ENCODE measurements at regions not wholly inside any gene's neighbourhood (a gene's known extent, or its start where the extent isn't known, plus 50 kb on each side); places are given as distances from the start of the nearest gene placed in this dataset.
"Not testable (repeated sequence)": the region's sequence is repeated elsewhere in the genome, so short reads cannot be mapped to it uniquely, and the experiment has no call there.

DNA sequence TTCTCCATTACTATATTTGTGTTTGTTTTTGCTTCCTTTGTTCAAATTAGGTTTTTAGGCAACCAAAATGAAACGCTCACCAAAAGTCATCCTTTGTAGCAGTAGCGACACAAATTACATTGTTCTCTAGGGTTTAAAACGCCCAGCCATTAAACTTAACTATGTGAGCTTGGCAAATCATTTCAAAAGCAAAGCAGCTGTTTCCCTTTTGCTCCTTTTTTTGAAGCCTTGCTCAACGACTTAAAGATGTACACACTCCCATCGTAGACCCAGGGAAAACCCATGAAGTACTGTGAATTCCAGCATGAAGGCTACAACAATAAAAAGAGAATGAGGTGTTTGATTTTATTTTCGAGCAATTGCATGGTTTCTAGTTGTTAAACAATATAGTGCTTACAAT is 106.7 kb downstream of the RAP2A start:
- FAIRE-seq (no peak), DNase-seq (ENCODE audit: low read depth) (no peak)
- TF ChIP-seq, protein P1, sequence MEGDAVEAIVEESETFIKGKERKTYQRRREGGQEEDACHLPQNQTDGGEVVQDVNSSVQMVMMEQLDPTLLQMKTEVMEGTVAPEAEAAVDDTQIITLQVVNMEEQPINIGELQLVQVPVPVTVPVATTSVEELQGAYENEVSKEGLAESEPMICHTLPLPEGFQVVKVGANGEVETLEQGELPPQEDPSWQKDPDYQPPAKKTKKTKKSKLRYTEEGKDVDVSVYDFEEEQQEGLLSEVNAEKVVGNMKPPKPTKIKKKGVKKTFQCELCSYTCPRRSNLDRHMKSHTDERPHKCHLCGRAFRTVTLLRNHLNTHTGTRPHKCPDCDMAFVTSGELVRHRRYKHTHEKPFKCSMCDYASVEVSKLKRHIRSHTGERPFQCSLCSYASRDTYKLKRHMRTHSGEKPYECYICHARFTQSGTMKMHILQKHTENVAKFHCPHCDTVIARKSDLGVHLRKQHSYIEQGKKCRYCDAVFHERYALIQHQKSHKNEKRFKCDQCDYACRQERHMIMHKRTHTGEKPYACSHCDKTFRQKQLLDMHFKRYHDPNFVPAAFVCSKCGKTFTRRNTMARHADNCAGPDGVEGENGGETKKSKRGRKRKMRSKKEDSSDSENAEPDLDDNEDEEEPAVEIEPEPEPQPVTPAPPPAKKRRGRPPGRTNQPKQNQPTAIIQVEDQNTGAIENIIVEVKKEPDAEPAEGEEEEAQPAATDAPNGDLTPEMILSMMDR (IDR thresholded peaks at IDR 0.05; ENCODE audit: insufficient read depth, low read length, severe bottlenecking) = no peak
- no peaks in the 10 kb centered on the region for H3K36me3 ChIP-seq (ENCODE audit: control insufficient read depth, insufficient read depth, low read length)
- no peak overlapping the region for H3K4me3 ChIP-seq (ENCODE audit: low read depth, low read length)
- H3K27me3 ChIP-seq (ENCODE audit: control insufficient read depth, insufficient read depth, low read length) = no peaks in the 10 kb centered on the region

DNA sequence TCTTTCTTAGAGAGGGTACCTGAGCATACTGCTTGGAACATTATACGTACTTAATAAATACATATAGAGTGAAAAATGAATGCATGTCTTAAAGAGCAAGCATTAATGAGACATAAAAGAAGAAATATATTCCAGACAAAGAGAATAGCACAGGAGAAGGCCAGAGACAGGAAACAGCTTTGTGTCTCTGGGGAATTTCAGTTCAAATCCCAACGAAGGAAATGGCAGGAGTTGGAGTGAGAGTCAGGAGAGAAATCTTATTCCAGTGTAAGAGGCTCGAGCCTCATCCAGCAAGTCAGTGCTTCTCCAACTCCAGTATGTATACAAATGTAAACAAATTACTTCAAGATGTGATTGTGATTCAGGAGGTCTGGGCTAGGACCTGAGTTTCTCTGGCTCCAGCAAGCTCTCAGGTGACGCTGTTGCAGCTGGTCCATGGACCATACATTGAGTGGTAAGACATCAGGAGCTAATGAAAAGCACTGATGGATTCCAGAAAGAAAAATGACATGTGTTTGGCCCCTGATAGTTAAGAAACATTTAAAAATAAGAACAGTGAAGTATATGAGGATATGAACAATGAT is 108.2 kb downstream of the RAP2A start:
- H3K36me3 ChIP-seq (ENCODE audit: control insufficient read depth, insufficient read depth, low read length) = no peaks in the 10 kb centered on the region
- TF ChIP-seq, protein P1 (IDR thresholded peaks at IDR 0.05; ENCODE audit: insufficient read depth, low read length, severe bottlenecking) = no peak
- FAIRE-seq (no peak), DNase-seq (ENCODE audit: low read depth) (no peak)
- H3K4me3 ChIP-seq (ENCODE audit: low read depth, low read length) = no peak overlapping the region
- no peaks in the 10 kb centered on the region for H3K27me3 ChIP-seq (ENCODE audit: control insufficient read depth, insufficient read depth, low read length)

DNA sequence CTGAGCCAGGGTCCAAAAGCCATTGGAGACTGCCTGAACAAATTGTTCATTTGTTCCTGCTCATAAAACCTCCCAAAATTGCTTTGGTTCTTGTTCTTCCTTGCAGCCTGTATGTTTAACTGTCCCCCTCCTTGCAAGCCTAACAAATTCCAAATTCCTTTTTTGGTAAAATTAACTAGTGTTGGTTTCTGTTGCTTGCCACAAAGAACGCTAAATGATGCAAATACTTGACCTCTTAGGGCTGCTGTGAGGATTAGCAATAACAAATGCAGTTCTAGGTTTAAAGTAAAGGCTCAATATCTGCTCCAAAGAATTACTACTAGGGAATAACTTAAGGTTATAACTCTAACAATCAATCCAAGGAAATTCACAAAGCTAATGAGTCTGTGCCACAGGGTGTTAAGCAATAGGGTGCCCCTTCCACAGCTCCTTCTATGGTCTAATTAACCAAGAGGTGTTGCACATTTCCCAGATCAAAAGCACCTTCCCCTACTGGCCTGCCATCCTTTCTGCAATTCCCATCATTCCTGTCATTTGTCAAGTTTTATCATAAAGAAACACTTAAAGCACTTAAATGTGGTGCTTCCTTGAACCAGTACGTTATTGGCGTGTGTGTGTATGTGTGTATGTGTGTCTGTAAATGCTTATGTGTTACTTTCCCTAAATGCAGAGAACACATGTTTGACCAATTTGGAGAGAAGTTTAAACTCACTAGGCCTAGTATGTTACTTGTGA is 110.2 kb downstream of the RAP2A start:
- TF ChIP-seq, protein P1 (IDR thresholded peaks at IDR 0.05; ENCODE audit: insufficient read depth, low read length, severe bottlenecking) = no peak
- H3K27me3 ChIP-seq (ENCODE audit: control insufficient read depth, insufficient read depth, low read length) = no peaks in the 10 kb centered on the region
- H3K36me3 ChIP-seq (ENCODE audit: control insufficient read depth, insufficient read depth, low read length) = no peaks in the 10 kb centered on the region
- no peak overlapping the region for H3K4me3 ChIP-seq (ENCODE audit: low read depth, low read length)
- DNase-seq (ENCODE audit: low read depth) = no peak
- FAIRE-seq = no peak

DNA sequence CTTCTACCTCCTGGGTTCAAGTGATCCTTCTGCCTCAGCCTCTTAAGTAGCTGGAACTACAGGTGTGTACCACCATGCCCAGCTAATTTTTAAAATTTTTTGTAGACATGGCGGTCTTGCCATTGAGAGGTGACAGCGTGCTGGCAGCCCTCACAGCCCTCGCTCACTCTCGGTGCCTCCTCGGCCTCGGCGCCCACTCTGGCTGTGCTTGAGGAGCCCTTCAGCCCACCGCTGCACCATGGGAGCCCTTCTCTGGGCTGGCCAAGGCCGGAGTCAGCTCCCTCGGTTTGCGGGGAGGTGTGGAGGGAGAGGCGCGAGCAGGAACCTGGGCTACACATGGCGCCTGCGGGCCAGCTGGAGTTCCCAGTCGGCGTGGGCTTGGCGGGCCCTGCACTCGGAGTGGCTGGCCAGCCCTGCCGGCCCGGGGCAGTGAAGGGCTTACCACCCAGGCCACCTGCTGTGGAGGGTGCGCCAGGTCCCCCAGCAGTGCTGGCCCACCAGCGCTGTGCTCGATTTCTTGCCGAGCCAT is 111.1 kb downstream of the RAP2A start:
- not testable (repeated sequence) for H3K27me3 ChIP-seq (ENCODE audit: control insufficient read depth, insufficient read depth, low read length); FAIRE-seq; H3K4me3 ChIP-seq (ENCODE audit: low read depth, low read length); DNase-seq (ENCODE audit: low read depth); H3K36me3 ChIP-seq (ENCODE audit: control insufficient read depth, insufficient read depth, low read length)

DNA sequence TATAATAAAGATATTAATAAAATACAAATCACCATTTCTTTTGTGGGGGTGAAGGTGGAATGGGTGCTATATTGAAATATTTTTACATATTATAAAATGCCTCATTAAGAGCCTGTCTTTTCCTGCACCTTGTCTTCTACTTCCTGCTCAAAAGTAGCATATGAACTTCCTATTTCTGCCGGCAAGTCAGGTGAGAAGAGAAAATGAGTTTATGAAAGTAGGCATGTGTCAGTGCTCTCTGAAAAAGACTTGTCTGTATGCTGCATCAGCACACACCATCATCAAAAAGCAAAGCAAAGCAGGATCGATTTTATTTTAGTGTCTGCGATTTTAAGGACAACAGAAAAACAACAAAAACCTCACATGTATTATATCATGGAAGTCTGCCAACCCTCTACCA is 114.2 kb downstream of the RAP2A start:
- FAIRE-seq = no peak
- no peaks in the 10 kb centered on the region for H3K27me3 ChIP-seq (ENCODE audit: control insufficient read depth, insufficient read depth, low read length)
- no peak for DNase-seq (ENCODE audit: low read depth)
- no peaks in the 10 kb centered on the region for H3K36me3 ChIP-seq (ENCODE audit: control insufficient read depth, insufficient read depth, low read length)
- TF ChIP-seq, protein P1 (IDR thresholded peaks at IDR 0.05; ENCODE audit: insufficient read depth, low read length, severe bottlenecking) = no peak
- H3K4me3 ChIP-seq (ENCODE audit: low read depth, low read length) = no peak overlapping the region

DNA sequence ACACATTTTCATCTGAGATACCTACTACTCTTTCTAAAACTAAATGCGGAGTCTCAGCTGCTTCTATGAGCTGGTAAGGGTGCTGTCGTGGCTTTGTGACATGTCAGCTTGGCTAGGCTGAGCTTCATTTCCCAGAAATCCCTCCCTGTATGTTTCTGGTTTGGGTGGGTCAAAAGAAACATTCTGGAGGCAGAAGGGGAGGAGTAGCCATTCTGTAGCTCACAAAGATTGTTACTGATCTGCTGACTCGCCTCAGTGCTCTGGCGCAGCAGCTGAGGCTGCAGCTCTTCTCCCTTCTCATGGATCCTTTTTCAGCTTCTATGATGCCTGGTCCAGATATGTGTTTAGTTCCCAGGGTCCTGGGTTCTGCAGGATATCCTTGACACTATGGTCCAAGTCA is 114.7 kb downstream of the RAP2A start:
- no peak for DNase-seq (ENCODE audit: low read depth)
- FAIRE-seq = no peak
- Histone ChIP-seq H3K36me3 (ENCODE audit: control insufficient read depth, insufficient read depth, low read length) (no peaks in the 10 kb centered on the region), H3K27me3 (ENCODE audit: control insufficient read depth, insufficient read depth, low read length) (no peaks in the 10 kb centered on the region), H3K4me3 (ENCODE audit: low read depth, low read length) (no peak overlapping the region)
- TF ChIP-seq, protein P1 (IDR thresholded peaks at IDR 0.05; ENCODE audit: insufficient read depth, low read length, severe bottlenecking) = no peak

Measured in bronchial epithelial cell (primary cell).